Thoracic aorta (tissue), 2 donors: ENCODE measurements at regions not wholly inside any gene's neighbourhood (a gene's known extent, or its start where the extent isn't known, plus 50 kb on each side); places are given as distances from the start of the nearest gene placed in this dataset.

Experiments
- ATAC-seq: fragments of 150-250 bp; one replicate; pipeline ENCODE4 v1.8.0; 2017; ENCODE audit warnings: low read depth; ENCODE audit not compliant: insufficient number of reproducible peaks, low FRiP score
- DNase-seq: peaks from one replicate; pipeline ENCODE4 v3.0.0-alpha.2; 2020; ENCODE audit warnings: low spot score
- H3K27ac ChIP-seq, 2 donors: fragments of 200-600 bp; sonication (generic); 1 replicate in 1 of 2; 2 replicates in 1 of 2; pipeline ENCODE4 v1.5.1; 2016; ENCODE audit warnings: mild to moderate bottlenecking in 2 of 2, moderate library complexity in 2 of 2
- H3K27me3 ChIP-seq: fragments of 200-600 bp; sonication (generic); replicated peaks from 2 replicates; pipeline ENCODE4 v1.6.0; 2016; ENCODE audit warnings: mild to moderate bottlenecking; ENCODE audit not compliant: insufficient read depth
- H3K36me3 ChIP-seq: fragments of 200-600 bp; sonication (generic); one replicate; pipeline ENCODE4 v1.5.1; 2016
- H3K4me1 ChIP-seq, 2 donors: fragments of 200-600 bp; sonication (generic); 1 replicate in 1 of 2; 2 replicates in 1 of 2; pipeline versions ENCODE4 v1.5.1 to v1.6.0; 2016; ENCODE audit warnings: low read depth in 2 of 2, mild to moderate bottlenecking in 1 of 2; ENCODE audit not compliant: control insufficient read depth in 1 of 2
- H3K4me3 ChIP-seq: fragments of 200-600 bp; sonication (generic); 2 replicates; pipeline ENCODE4 v1.5.1; 2016; ENCODE audit warnings: mild to moderate bottlenecking
- H3K9me3 ChIP-seq: fragments of 200-600 bp; sonication (generic); 2 replicates; pipeline ENCODE4 v1.5.1; 2016
- CTCF ChIP-seq: fragments of 200-600 bp; sonication (generic); IDR thresholded peaks from one replicate; pipeline ENCODE4 v1.5.1; 2019; ENCODE audit warnings: antibody characterized with exemption

GRCh38 chr5:152290181-152290580, 114.9 kb downstream of the NMUR2 start:
- no peak overlapping the region for H3K4me3 ChIP-seq
- DNase-seq (no peak), ATAC-seq (no peak)
- no peaks in the 10 kb centered on the region for H3K27me3 ChIP-seq
- TF ChIP-seq CTCF = no peak
- peaks cover 6 to 31% of the 10 kb centered on the region in 2 donors for H3K4me1 ChIP-seq
- no peaks in the 10 kb centered on the region for H3K36me3 ChIP-seq
- H3K9me3 ChIP-seq = no peaks in the 10 kb centered on the region
- H3K27ac ChIP-seq = no peak overlapping the region

- DNase-seq = no peak
- H3K4me3 ChIP-seq = no peak overlapping the region
- peaks cover 6 to 31% of the 10 kb centered on the region in 2 donors for H3K4me1 ChIP-seq
- no peak for TF ChIP-seq CTCF
- H3K27ac ChIP-seq = peak overlapping the region; percentile 48 to 68
- peak; percentile 26 for ATAC-seq
- H3K9me3 ChIP-seq = no peaks in the 10 kb centered on the region
- H3K36me3 ChIP-seq = no peaks in the 10 kb centered on the region
- H3K27me3 ChIP-seq = no peaks in the 10 kb centered on the region
These were observed 116.0 kb downstream of the NMUR2 start for GRCh38 chr5:152288917-152289595.

- DNase-seq (peak; percentile 14), ATAC-seq (peak; percentile 49)
- no peaks in the 10 kb centered on the region for H3K36me3 ChIP-seq
- H3K27me3 ChIP-seq = no peaks in the 10 kb centered on the region
- H3K4me1 ChIP-seq = peaks cover 6 to 31% of the 10 kb centered on the region in 2 donors
- H3K27ac ChIP-seq = peak overlapping the region; percentile 48 to 68
- no peak for TF ChIP-seq CTCF
- no peaks in the 10 kb centered on the region for H3K9me3 ChIP-seq
- H3K4me3 ChIP-seq = no peak overlapping the region
These were observed 116.6 kb downstream of the NMUR2 start for GRCh38 chr5:152288499-152288898.

- no peak for ATAC-seq
- Histone ChIP-seq H3K36me3 (no peaks in the 10 kb centered on the region), H3K4me3 (no peak overlapping the region), H3K9me3 (no peaks in the 10 kb centered on the region), H3K27ac (no peak overlapping the region), H3K4me1 (peaks cover 6 to 31% of the 10 kb centered on the region in 2 donors), H3K27me3 (no peaks in the 10 kb centered on the region)
- TF ChIP-seq CTCF = no peak
- DNase-seq = no peak
These were observed 119.3 kb downstream of the NMUR2 start for GRCh38 chr5:152285764-152286163.

GRCh38 chr5:152282331-152282730, 122.7 kb downstream of the NMUR2 start:
- ATAC-seq (no peak), DNase-seq (no peak)
- Histone ChIP-seq H3K36me3 (no peaks in the 10 kb centered on the region), H3K27ac (no peak overlapping the region), H3K27me3 (no peaks in the 10 kb centered on the region), H3K4me1 (peaks cover 0 to 11% of the 10 kb centered on the region in 2 donors), H3K4me3 (no peak overlapping the region), H3K9me3 (no peaks in the 10 kb centered on the region)
- no peak for TF ChIP-seq CTCF
